Stomach (tissue), 8 donors: ENCODE measurements at regions not wholly inside any gene's neighbourhood (a gene's known extent, or its start where the extent isn't known, plus 50 kb on each side); places are given as distances from the start of the nearest gene placed in this dataset.

Source experiments
- DNase-seq, 2 donors: peaks; one replicate each; pipeline versions ENCODE4 v3.0.0 to v3.0.0-alpha.2; 2013 to 2019
- H3K27ac ChIP-seq, 5 donors: fragments of 200-600 bp in 4 of 5; sonication (generic) in 4 of 5; one replicate each; pipeline ENCODE4 v1.5.1; 2013 to 2019; ENCODE audit warnings: mild to moderate bottlenecking in 1 of 5, moderate library complexity in 1 of 5
- H3K27me3 ChIP-seq, 3 donors: fragments of 200-600 bp; sonication (generic); one replicate each; pipeline ENCODE4 v1.5.1; 2017 to 2019; ENCODE audit warnings: mixed run types in 1 of 3
- H3K36me3 ChIP-seq, 4 donors: fragments of 200-600 bp; sonication (generic); 1 replicate in 3 of 4; 2 replicates in 1 of 4; pipeline ENCODE4 v1.5.1; 2016 to 2019
- H3K4me1 ChIP-seq, 4 donors: fragments of 200-600 bp; sonication (generic); one replicate each; pipeline ENCODE4 v1.5.1; 2016 to 2019
- H3K4me3 ChIP-seq, 4 donors: fragments of 200-600 bp; sonication (generic) in 3 of 4; one replicate each; pipeline ENCODE4 v1.5.1; 2016 to 2019; ENCODE audit warnings: mild to moderate bottlenecking in 1 of 4
- H3K9me3 ChIP-seq, 4 donors: fragments of 200-600 bp; sonication (generic); one replicate each; pipeline ENCODE4 v1.5.1; 2016 to 2019
- EP300 ChIP-seq: sonication (generic); formaldehyde crosslinking; IDR thresholded peaks from one replicate; pipeline ENCODE4 v1.6.1; 2017; ENCODE audit warnings: antibody characterized with exemption
- POLR2A ChIP-seq, 4 donors: fragments of 450-650 bp; IDR thresholded peaks; one replicate each; pipeline ENCODE4 v1.6.1; 2016; ENCODE audit warnings: antibody characterized with exemption in 4 of 4, control low read depth in 2 of 4, mild to moderate bottlenecking in 1 of 4, moderate library complexity in 1 of 4
- POLR2AphosphoS5 ChIP-seq, 3 donors: sonication (generic); formaldehyde crosslinking; IDR thresholded peaks; one replicate each; pipeline ENCODE4 v1.6.1; 2016; ENCODE audit warnings: antibody characterized with exemption in 3 of 3
- WGBS, 5 donors: extraction: QIAGEN DNeasy Blood & Tissue Kit in 3 of 5; methylation state at CpG; one replicate each; pipeline versions ENCODE4 v1.1.5 to v1.1.7; 2013 to 2018; 5-methylcytosine and 5-hydroxymethylcytosine counted together
- intact Hi-C: fragments of 100-400 bp; cut with DNase I; formaldehyde crosslinking; loops from one replicate; pipeline ENCODE4 v1.15.1; 2023; ENCODE audit warnings: low total_unique reads
- TF ChIP-seq, protein P1 (sequence below), 7 experiments: fragments of 450-650 bp in 4 of 7; fragments of 200-600 bp in 3 of 7; sonication (generic) in 3 of 7; IDR thresholded peaks; one replicate each; pipeline ENCODE4 v1.5.1; 2016 to 2019; ENCODE audit warnings: antibody characterized with exemption in 7 of 7, control low read depth in 2 of 7, mild to moderate bottlenecking in 1 of 7
- donor health status: healthy with polysubstance abuse.
- donor health status: Bipolar disorder and iron deficiency.
- donor health status: healthy.

DNA sequence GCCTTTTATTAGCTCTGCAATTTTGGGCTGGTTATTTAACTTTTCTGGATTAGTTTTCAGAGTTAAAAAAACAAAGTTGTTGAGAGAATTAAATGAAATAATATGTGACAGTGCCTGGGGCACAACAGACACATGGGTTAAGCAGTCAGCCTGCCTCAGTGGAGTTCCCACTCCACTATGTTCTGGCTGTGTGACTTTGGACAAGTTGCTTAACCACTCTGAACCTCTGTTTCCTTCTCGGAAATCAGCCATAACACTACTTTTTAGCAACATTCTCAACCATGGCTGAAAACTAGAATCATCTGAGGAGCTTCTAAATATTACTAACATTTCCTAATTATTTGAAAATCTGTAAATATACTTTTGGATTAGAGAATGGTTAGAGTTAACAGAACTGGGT is 56.5 kb upstream of the SLC6A11 start:
- TF ChIP-seq POLR2A (IDR thresholded peaks at IDR 0.05) (no peak), EP300 (no peak), POLR2AphosphoS5 (IDR thresholded peaks at IDR 0.05) (no peak)
- TF ChIP-seq, protein P1, sequence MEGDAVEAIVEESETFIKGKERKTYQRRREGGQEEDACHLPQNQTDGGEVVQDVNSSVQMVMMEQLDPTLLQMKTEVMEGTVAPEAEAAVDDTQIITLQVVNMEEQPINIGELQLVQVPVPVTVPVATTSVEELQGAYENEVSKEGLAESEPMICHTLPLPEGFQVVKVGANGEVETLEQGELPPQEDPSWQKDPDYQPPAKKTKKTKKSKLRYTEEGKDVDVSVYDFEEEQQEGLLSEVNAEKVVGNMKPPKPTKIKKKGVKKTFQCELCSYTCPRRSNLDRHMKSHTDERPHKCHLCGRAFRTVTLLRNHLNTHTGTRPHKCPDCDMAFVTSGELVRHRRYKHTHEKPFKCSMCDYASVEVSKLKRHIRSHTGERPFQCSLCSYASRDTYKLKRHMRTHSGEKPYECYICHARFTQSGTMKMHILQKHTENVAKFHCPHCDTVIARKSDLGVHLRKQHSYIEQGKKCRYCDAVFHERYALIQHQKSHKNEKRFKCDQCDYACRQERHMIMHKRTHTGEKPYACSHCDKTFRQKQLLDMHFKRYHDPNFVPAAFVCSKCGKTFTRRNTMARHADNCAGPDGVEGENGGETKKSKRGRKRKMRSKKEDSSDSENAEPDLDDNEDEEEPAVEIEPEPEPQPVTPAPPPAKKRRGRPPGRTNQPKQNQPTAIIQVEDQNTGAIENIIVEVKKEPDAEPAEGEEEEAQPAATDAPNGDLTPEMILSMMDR (IDR thresholded peaks at IDR 0.05) = no peak
- H3K36me3 ChIP-seq = no peaks in the 10 kb centered on the region
- WGBS, 5 donors = 56 to 80% (median 67%) methylated on average over 1 of the region's 1 CpG
- H3K27ac ChIP-seq = no peak overlapping the region
- no peak overlapping the region for H3K4me3 ChIP-seq
- H3K4me1 ChIP-seq = no peaks in the 10 kb centered on the region
- H3K27me3 ChIP-seq = peaks cover 0 to 81% (median 0%) of the 10 kb centered on the region in 3 donors
- no peak for DNase-seq
- H3K9me3 ChIP-seq = no peaks in the 10 kb centered on the region
- intact Hi-C loops = no loop called here

DNA sequence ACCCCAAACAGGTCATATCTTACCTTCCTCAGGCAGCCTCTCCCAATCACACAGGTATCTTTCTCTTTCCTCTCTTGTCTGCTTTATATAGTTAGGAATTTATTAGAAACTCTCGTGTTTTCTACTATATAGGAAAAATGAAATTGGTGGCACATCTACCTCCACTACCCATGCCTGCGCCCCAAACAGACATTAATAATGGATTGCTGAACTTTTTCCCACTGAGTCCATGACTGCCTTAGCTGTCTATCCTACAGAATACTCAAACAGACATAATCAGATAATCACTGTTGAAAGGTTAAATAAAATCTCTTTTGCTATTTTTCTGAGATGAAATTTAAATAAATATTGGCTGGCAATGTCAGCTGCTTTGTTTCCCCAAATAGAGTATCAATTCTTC is 55.8 kb upstream of the SLC6A11 start:
- Histone ChIP-seq H3K4me1 (no peaks in the 10 kb centered on the region), H3K27ac (no peak overlapping the region), H3K27me3 (peaks cover 0 to 81% (median 0%) of the 10 kb centered on the region in 3 donors), H3K4me3 (no peak overlapping the region), H3K9me3 (no peaks in the 10 kb centered on the region), H3K36me3 (no peaks in the 10 kb centered on the region)
- TF ChIP-seq POLR2A (IDR thresholded peaks at IDR 0.05) (no peak), EP300 (no peak), POLR2AphosphoS5 (IDR thresholded peaks at IDR 0.05) (no peak)
- TF ChIP-seq, protein P1 (IDR thresholded peaks at IDR 0.05) = no peak
- no peak for DNase-seq
- intact Hi-C loops = no loop called here
- WGBS, 5 donors = 71 to 80% (median 77%) methylated on average over 2 of the region's 2 CpGs

DNA sequence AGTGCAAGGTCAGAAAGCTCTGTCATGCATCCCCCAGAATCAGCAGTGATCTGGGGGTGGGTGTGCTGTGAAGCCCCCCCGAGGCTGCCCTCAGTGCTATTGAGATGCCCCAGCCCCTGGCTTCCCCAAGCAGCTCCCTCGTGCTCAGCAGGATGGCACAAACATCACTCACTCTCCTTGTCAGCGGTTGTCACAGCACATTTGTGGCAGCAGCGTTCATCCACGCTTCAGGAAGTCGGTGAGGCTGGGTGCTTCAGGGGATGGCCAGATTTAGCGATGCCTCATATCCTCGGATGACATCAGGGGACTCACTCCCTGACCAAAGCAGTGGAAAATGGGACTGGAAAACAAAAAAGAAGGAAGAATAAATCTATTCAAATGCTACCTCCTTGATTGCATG is 54.4 kb upstream of the SLC6A11 start:
- intact Hi-C loops = no loop called here
- Histone ChIP-seq H3K4me1 (no peaks in the 10 kb centered on the region), H3K4me3 (no peak overlapping the region), H3K27ac (no peak overlapping the region), H3K9me3 (no peaks in the 10 kb centered on the region), H3K27me3 (peaks cover 0 to 83% (median 0%) of the 10 kb centered on the region in 3 donors), H3K36me3 (no peaks in the 10 kb centered on the region)
- no peak for DNase-seq
- WGBS, 5 donors = 25 to 42% (median 34%) methylated on average over 7 to 8 of the region's 8 CpGs
- TF ChIP-seq POLR2A (IDR thresholded peaks at IDR 0.05) = no peak
- TF ChIP-seq, protein P1 (IDR thresholded peaks at IDR 0.05) = no peak
- TF ChIP-seq EP300 = no peak
- TF ChIP-seq POLR2AphosphoS5 (IDR thresholded peaks at IDR 0.05) = no peak

DNA sequence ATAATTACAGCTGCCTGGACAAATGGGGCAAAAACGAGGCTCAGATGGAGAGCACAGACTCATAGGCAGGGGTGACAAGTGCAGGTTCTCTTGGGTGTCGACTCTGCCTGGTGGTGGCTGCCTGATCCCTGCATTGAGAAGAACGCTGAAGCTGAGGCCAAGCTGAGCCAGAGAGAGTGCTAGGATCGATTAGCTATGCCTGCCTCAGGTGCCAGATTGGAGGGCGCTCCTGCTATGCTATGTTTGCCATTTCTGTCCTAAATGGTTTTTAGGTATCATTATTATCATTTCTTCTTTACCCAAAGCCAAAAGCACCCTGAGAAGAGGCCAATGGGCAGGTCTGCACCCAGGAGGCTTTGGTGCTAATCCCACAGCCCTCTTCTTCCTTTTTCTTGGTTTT is 53.9 kb upstream of the SLC6A11 start:
- H3K36me3 ChIP-seq = no peaks in the 10 kb centered on the region
- intact Hi-C loops = no loop called here
- WGBS, 5 donors = 35 to 44% (median 39%) methylated on average over 5 of the region's 5 CpGs
- no peak overlapping the region for H3K27ac ChIP-seq
- no peaks in the 10 kb centered on the region for H3K4me1 ChIP-seq
- H3K9me3 ChIP-seq = no peaks in the 10 kb centered on the region
- H3K27me3 ChIP-seq = peaks cover 0 to 82% (median 0%) of the 10 kb centered on the region in 3 donors
- no peak overlapping the region for H3K4me3 ChIP-seq
- TF ChIP-seq, protein P1 (IDR thresholded peaks at IDR 0.05) = no peak
- TF ChIP-seq EP300 (no peak), POLR2AphosphoS5 (IDR thresholded peaks at IDR 0.05) (no peak), POLR2A (IDR thresholded peaks at IDR 0.05) (no peak)
- no peak for DNase-seq
